Muscle of leg (tissue), 3 donors: ENCODE measurements at regions not wholly inside any gene's neighbourhood (a gene's known extent, or its start where the extent isn't known, plus 50 kb on each side); places are given as distances from the start of the nearest gene placed in this dataset.
A peak's percentile ranks its signal among the peaks of the same experiment; 100 is the strongest.
"Not testable (repeated sequence)": the region's sequence is repeated elsewhere in the genome, so short reads cannot be mapped to it uniquely, and the experiment has no call there.

Source experiments
- DNase-seq: peaks from one replicate; pipeline ENCODE4 v3.0.0; 2013
- H3K27ac ChIP-seq: one replicate; pipeline ENCODE4 v1.5.1; 2013; ENCODE audit warnings: mild to moderate bottlenecking, low read length, control low read depth
- H3K27me3 ChIP-seq: one replicate; pipeline ENCODE4 v1.6.1; 2013; ENCODE audit warnings: low read length; ENCODE audit not compliant: control insufficient read depth, insufficient read depth
- H3K36me3 ChIP-seq: one replicate; pipeline ENCODE4 v1.6.1; 2013; ENCODE audit warnings: low read length; ENCODE audit not compliant: control insufficient read depth, insufficient read depth
- H3K4me1 ChIP-seq: one replicate; pipeline ENCODE4 v1.6.1; 2013; ENCODE audit warnings: low read length; ENCODE audit not compliant: control insufficient read depth, insufficient read depth
- H3K4me3 ChIP-seq: one replicate; pipeline ENCODE4 v1.5.1; 2013; ENCODE audit warnings: low read length, control low read depth
- H3K9me3 ChIP-seq: replicated peaks from 2 replicates; pipeline ENCODE4 v1.6.1; 2013; ENCODE audit warnings: low read depth, low read length; ENCODE audit not compliant: control insufficient read depth
- WGBS: methylation state at CpG from one replicate; pipeline ENCODE4 v1.1.5; 2013; ENCODE audit warnings: missing lambda C conversion rate; ENCODE audit not compliant: insufficient coverage; 5-methylcytosine and 5-hydroxymethylcytosine counted together

DNA sequence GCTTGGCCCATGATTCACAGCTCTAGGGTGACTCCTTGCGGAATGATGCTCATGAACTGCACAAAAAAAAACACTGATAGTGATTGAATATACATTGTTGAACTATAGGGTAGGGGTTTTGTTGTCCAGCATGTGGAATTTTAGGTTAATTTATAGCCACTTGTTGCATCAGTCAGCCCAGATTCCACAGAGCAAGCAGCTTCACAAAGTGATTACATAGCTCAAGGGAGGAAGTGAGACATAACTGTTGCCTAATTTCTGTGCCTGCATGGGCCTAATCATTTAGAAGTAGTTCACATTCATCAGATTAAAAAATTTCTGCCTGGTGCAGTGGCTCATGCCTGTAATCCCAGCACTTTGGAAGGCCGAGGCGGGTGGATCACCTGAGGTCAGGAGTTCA, 142.2 kb upstream of the ZNF722 start:
- not testable (repeated sequence) for H3K27ac ChIP-seq, H3K36me3 ChIP-seq, H3K4me1 ChIP-seq, H3K4me3 ChIP-seq, DNase-seq, H3K27me3 ChIP-seq
- WGBS = no CpG with 5 or more reads among the region's 3 CpGs
- H3K9me3 ChIP-seq = peaks cover 41% of the 10 kb centered on the region

DNA sequence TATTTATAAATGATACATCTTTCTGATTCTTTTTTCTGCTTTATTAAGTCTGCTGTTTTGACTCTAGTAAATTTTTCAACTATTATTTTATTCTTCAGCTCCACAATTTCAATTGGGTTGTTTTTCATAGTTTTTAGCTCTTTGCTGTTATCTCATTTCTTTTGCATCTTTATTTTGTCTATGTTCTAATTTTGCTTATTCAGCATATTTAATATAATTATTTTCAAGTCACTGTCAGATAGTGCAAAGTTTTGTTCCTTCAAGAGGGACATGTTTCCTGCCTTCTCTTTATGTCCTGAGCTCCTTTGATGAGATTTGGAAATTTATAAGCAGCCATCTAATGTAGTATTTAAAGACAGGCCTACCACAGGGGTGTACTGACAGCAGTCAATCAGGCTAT, 131.5 kb upstream of the ZNF722 start:
- H3K9me3 ChIP-seq = peaks cover 20% of the 10 kb centered on the region
- H3K4me3 ChIP-seq = no peak overlapping the region
- H3K4me1 ChIP-seq = no peaks in the 10 kb centered on the region
- H3K27me3 ChIP-seq = no peaks in the 10 kb centered on the region
- DNase-seq = no peak
- no peak overlapping the region for H3K27ac ChIP-seq
- no peaks in the 10 kb centered on the region for H3K36me3 ChIP-seq

DNA sequence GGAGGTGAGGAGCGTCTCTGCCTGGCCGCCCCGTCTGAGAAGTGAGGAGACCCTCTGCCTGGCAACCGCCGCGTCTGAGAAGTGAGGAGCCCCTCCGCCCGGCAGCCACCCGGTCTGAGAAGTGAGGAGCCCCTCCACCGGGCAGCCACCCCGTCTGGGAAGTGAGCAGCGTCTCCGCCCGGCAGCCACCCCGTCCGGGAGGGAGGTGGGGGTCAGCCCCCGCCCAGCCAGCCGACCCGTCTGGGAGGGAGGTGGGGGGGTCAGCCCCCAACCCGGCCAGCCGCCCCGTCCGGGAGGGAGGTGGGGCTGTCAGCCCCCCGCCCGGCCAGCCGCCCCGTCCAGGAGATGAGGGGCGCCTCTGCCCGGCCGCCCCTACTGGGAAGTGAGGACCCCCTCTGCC, 124.4 kb upstream of the ZNF722 start:
- not testable (repeated sequence) for DNase-seq, H3K27me3 ChIP-seq, H3K4me1 ChIP-seq, H3K36me3 ChIP-seq, H3K27ac ChIP-seq, H3K4me3 ChIP-seq
- WGBS = 93% methylated on average over 22 of the region's 30 CpGs
- peaks cover 34% of the 10 kb centered on the region for H3K9me3 ChIP-seq

DNA sequence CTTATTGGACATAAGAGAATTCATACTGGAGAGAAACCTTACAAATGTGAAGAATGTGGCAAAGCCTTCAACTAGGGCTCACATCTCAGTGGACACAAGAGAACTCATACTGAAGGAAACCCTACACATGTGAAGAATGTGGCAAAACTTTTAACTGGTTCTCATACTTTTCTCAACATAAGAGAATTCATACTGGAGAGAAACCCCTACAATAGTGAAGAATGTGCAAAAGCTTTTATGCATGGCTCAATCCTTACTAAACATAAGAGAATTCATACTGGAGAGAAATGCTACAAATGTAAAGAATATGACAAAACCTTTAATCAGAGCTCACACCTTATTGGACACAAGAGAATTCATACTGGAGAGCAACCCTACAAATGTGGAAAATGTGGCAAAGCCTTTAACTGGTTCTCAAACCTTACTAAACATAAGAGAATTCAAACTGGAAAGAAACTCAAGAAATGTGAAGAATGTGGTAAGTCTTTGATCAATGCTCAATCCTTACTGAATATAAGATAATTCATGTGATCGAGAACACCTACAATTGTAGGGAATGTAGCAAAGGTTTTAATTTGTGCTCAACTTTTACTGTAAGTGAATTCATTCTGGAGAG, 121.8 kb upstream of the ZNF722 start:
- H3K36me3 ChIP-seq = no peaks in the 10 kb centered on the region
- no peak for DNase-seq
- WGBS = no CpG with 5 or more reads among the region's 1 CpG
- no peak overlapping the region for H3K27ac ChIP-seq
- H3K9me3 ChIP-seq = peaks cover 43% of the 10 kb centered on the region
- no peak overlapping the region for H3K4me3 ChIP-seq
- H3K27me3 ChIP-seq = no peaks in the 10 kb centered on the region
- no peaks in the 10 kb centered on the region for H3K4me1 ChIP-seq

DNA sequence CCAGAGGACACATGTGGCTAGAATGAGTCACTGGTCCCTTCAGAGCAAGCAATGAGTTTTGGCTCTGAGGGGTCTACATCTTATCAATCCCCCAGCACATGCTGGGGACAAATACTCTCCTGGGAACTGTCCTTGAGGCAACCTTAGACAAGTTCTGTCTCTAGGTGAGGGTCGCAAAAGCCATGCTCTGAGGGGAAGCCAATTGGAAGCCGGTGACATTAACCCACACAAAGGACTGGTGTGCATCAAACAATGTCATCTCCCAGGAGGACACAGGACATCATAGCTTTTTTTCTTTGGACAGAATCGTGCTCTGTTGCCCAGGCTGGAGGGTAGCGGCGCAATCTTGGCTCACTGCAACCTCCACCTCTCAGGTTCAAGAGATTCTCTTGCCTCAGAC, 111.6 kb upstream of the ZNF722 start:
- WGBS = 83% methylated on average over 2 of the region's 5 CpGs

DNA sequence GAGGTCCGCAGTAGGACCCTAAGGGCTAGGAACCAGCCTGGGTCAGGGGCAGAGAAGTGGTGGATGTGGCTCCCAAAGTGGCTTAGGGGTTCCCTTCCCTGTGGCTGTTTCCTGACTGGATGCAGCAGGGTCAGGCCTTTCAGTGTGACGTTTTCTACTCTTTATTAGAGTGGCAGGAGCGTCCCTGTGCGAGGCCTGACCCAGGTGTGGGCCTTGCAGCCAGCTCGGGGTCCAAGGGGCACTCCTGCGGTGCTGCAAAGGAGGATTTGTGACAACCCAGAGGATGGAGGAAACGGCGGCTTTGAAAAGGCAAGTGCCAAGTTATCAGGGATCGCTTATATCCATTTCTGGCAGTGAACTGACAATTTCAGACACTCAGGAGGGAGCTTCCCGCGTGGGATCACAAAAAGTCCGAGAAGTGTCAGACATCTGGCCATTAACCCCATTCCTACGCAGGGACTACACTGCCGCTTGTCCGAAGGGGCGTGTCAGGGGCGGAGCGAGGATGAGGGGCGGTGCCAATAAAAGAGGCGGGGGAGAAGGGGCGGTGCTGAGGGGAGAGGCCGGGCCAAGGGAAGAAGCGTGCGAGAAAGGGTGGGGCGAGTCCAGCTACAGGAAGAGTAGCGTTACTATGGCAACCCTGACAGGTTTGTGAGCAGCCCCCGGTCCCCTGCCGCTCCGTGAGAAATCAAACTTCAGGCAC, 98.8 kb upstream of the ZNF722 start:
- WGBS = 30% methylated on average over 27 of the region's 29 CpGs
- Histone ChIP-seq H3K27me3 (no peaks in the 10 kb centered on the region), H3K27ac (no peak overlapping the region), H3K36me3 (no peaks in the 10 kb centered on the region), H3K4me3 (no peak overlapping the region), H3K4me1 (no peaks in the 10 kb centered on the region), H3K9me3 (peaks cover 34% of the 10 kb centered on the region)
- peak; percentile 1 for DNase-seq

More for the DNA sequence above, 111.6 kb upstream of the ZNF722 start:
- H3K4me1 ChIP-seq = no peaks in the 10 kb centered on the region
- no peak overlapping the region for H3K4me3 ChIP-seq
- H3K9me3 ChIP-seq = peaks cover 64% of the 10 kb centered on the region
- H3K27me3 ChIP-seq = no peaks in the 10 kb centered on the region
- no peak overlapping the region for H3K27ac ChIP-seq
- H3K36me3 ChIP-seq = no peaks in the 10 kb centered on the region
- no peak for DNase-seq

DNA sequence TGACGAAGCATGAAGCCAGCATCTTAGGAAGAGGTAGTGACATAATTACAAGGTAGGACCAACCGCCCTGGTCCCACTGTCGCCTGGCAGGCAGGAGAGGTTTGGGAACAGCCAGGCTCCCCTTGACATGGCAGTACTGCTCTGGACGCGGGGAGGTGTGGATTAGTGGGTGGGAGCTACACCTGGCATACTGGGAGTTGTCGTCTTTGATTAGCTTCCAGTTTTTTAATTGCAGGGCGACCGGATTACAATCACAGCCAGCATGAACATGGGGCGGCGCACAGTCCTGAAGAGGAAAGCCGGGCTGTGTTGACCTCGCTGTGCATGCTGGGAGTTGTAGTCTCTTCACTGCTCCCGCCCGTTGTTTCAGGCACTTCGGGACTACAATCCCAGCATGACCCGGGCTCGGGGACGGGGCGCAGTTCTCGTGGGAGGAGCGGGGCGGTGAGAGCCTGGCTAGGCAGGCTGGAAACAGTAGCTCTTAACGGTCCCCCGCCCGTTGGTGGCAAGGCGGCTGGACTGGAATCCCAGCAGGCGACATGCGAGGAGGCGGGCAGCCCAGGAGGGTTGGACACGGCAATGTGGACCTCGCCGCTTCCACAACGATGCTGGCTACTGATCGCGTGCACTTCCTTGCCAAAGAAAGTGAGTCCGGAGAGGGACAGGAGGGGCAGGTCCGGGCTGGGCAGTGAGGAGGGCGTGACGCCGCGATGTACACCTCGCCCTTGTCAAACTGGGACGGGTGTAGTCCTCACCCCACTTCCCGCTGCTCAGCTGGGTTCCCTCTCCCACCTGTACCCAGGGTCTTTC, 98.0 kb upstream of the ZNF722 start:
- Histone ChIP-seq H3K36me3 (no peaks in the 10 kb centered on the region), H3K4me1 (no peaks in the 10 kb centered on the region), H3K27me3 (no peaks in the 10 kb centered on the region), H3K27ac (no peak overlapping the region), H3K4me3 (no peak overlapping the region), H3K9me3 (peaks cover 34% of the 10 kb centered on the region)
- WGBS = 16% methylated on average over 42 of the region's 44 CpGs
- DNase-seq = peak; percentile 42

DNA sequence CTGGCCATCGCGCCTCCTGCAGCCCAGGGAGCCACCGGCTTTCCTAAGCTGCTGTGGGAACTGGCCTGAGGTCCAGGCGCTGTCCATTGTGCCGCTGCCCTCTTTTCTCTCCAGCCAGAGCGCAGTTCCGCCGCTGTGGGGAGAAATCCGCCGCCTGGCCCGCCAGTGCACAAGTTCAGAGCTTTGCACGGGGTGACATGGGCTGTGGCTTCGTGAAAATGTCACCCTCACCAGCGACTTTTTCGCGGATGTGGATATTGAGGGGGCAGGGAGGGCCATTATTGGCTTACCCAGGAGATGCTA, 97.5 kb upstream of the ZNF722 start:
- H3K36me3 ChIP-seq, H3K27ac ChIP-seq, H3K27me3 ChIP-seq, DNase-seq, H3K4me1 ChIP-seq, H3K4me3 ChIP-seq: not testable (repeated sequence)
- 22% methylated on average over 11 of the region's 16 CpGs for WGBS
- peaks cover 36% of the 10 kb centered on the region for H3K9me3 ChIP-seq

DNA sequence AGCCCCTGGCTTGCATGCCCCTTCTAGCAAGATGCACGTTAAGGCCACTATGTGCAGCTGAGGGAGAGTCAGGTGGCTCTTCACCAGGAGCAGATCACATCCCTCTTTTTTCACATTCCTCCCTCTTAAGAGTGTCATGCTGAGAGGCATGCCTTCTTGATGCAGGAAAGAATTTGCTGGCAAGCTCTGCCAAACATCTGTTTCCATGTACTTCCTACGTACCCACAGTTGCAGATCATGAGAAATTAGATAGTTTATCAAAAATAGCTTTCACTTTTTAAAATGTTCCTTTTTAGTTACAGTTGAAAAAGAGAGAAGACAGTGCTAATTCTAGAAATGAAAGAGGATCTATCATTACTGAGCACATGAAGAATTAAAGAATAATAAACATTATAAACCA, 79.7 kb upstream of the ZNF722 start:
- no peak overlapping the region for H3K4me3 ChIP-seq
- H3K27me3 ChIP-seq = no peaks in the 10 kb centered on the region
- no peak overlapping the region for H3K27ac ChIP-seq
- no peaks in the 10 kb centered on the region for H3K36me3 ChIP-seq
- no peak for DNase-seq
- peaks cover 14% of the 10 kb centered on the region for H3K9me3 ChIP-seq
- H3K4me1 ChIP-seq = no peaks in the 10 kb centered on the region
- WGBS = no CpG with 5 or more reads among the region's 2 CpGs

DNA sequence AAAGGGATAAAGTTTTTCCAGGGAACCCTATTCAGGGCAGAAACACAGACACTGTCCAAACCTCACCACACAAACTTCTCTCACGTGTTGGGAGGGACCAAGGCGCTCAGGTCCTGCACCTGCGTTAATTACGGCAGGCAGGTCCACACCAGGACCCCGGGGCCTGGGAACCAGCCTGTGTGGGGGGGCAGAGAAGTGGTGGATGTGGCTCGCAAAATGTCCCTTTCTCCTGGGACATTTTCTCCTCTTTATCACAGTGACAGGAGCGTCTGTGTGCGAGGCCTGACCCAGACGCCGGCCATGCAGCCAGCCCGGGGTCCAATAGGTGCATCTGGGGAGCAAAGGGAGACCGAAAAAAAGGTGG, 73.4 kb upstream of the ZNF722 start:
- Histone ChIP-seq H3K27ac (no peak overlapping the region), H3K36me3 (no peaks in the 10 kb centered on the region), H3K4me1 (no peaks in the 10 kb centered on the region), H3K4me3 (no peak overlapping the region), H3K27me3 (no peaks in the 10 kb centered on the region), H3K9me3 (peaks cover 39% of the 10 kb centered on the region)
- 34% methylated on average over 5 of the region's 12 CpGs for WGBS
- no peak for DNase-seq
